ENCODE measurements at regions not wholly inside any gene's neighbourhood (a gene's known extent, or its start where the extent isn't known, plus 50 kb on each side); places are given as distances from the start of the nearest gene placed in this dataset.

GRCh38 chr4:158008551-158009218, 164.1 kb downstream of the GASK1B start:
- H2AK5ac ChIP-seq (ENCODE audit: low read length): no peak overlapping the region
- H4K8ac ChIP-seq (ENCODE audit: low read depth, low read length): peak overlapping the region; percentile 26
- H2BK5ac ChIP-seq (ENCODE audit: low read depth, low read length, poor library complexity): no peak overlapping the region
- H4K91ac ChIP-seq (ENCODE audit: low read depth, low read length): peak overlapping the region; percentile 30
- no peaks in the 10 kb centered on the region for H3K27me3 ChIP-seq (ENCODE audit: insufficient read depth, low read length)
- no peak overlapping the region for H3K4ac ChIP-seq (ENCODE audit: low read depth, low read length)
- H2BK120ac ChIP-seq (ENCODE audit: insufficient read depth, low read length, poor library complexity): peak overlapping the region; percentile 75
- WGBS (ENCODE audit: extremely low coverage, insufficient coverage, insufficient read length): no CpG with 5 or more reads among the region's 6 CpGs
- H3K27ac ChIP-seq (ENCODE audit: low read depth, low read length): peak overlapping the region; percentile 8
- H3K14ac ChIP-seq (ENCODE audit: low read length): no peak overlapping the region
- H3K9ac ChIP-seq (ENCODE audit: low read length): no peak overlapping the region
- H3K4me1 ChIP-seq (ENCODE audit: control insufficient read depth in 1 of 2, insufficient read depth in 2 of 2, low read length in 2 of 2): peaks cover 0 to 6% of the 10 kb centered on the region in 2 experiments
- H4K12ac ChIP-seq (ENCODE audit: low read depth, low read length): no peak overlapping the region
- no peak overlapping the region for H3K18ac ChIP-seq (ENCODE audit: low read length)
- H3K4me2 ChIP-seq (ENCODE audit: low read length): no peak overlapping the region
- no peaks in the 10 kb centered on the region for H3K36me3 ChIP-seq (ENCODE audit: control insufficient read depth in 1 of 2, insufficient read depth in 2 of 2, low read length in 2 of 2)
- no peak overlapping the region for H3K23ac ChIP-seq (ENCODE audit: low read length)
- no peak overlapping the region for H2AFZ ChIP-seq (ENCODE audit: insufficient read depth, low read length, poor library complexity)
- peak overlapping the region; percentile 88 for H2BK12ac ChIP-seq (ENCODE audit: low read length)
- H3K79me2 ChIP-seq (ENCODE audit: control insufficient read depth, insufficient read depth, low read length, poor library complexity): peaks cover 2% of the 10 kb centered on the region
- H3K4me3 ChIP-seq (ENCODE audit: low read depth, low read length): no peak overlapping the region
- no peak for DNase-seq
- peaks cover 16% of the 10 kb centered on the region for H3K79me1 ChIP-seq (ENCODE audit: low read length)
- H3K9me3 ChIP-seq (ENCODE audit: insufficient read depth, low read depth, low read length): no peaks in the 10 kb centered on the region

- H3K4ac ChIP-seq (ENCODE audit: low read depth, low read length): no peak overlapping the region
- WGBS (ENCODE audit: extremely low coverage, insufficient coverage, insufficient read length): no CpG with 5 or more reads among the region's 3 CpGs
These were observed 165.3 kb downstream of the GASK1B start for GRCh38 chr4:158007566-158007965.

GRCh38 chr4:158006990-158007389, 165.8 kb downstream of the GASK1B start:
- H4K12ac ChIP-seq (ENCODE audit: low read depth, low read length): no peak overlapping the region
- H4K8ac ChIP-seq (ENCODE audit: low read depth, low read length): no peak overlapping the region
- H3K4ac ChIP-seq (ENCODE audit: low read depth, low read length): no peak overlapping the region
- H2BK120ac ChIP-seq (ENCODE audit: insufficient read depth, low read length, poor library complexity): no peak overlapping the region
- no peak overlapping the region for H3K9ac ChIP-seq (ENCODE audit: low read length)
- peaks cover 2% of the 10 kb centered on the region for H3K79me2 ChIP-seq (ENCODE audit: control insufficient read depth, insufficient read depth, low read length, poor library complexity)
- H3K4me3 ChIP-seq (ENCODE audit: low read depth, low read length): no peak overlapping the region
- no peak overlapping the region for H3K23ac ChIP-seq (ENCODE audit: low read length)
- no peak overlapping the region for H2BK12ac ChIP-seq (ENCODE audit: low read length)
- H3K4me1 ChIP-seq (ENCODE audit: control insufficient read depth in 1 of 2, insufficient read depth in 2 of 2, low read length in 2 of 2): peaks cover 0 to 7% of the 10 kb centered on the region in 2 experiments
- peak in 1 of 2 donors; percentile 26 for DNase-seq
- peaks cover 16% of the 10 kb centered on the region for H3K79me1 ChIP-seq (ENCODE audit: low read length)
- H3K14ac ChIP-seq (ENCODE audit: low read length): no peak overlapping the region
- H2AFZ ChIP-seq (ENCODE audit: insufficient read depth, low read length, poor library complexity): no peak overlapping the region
- no peak overlapping the region for H4K91ac ChIP-seq (ENCODE audit: low read depth, low read length)
- H3K27ac ChIP-seq (ENCODE audit: low read depth, low read length): no peak overlapping the region
- H3K9me3 ChIP-seq (ENCODE audit: insufficient read depth, low read depth, low read length): no peaks in the 10 kb centered on the region
- no peak overlapping the region for H3K4me2 ChIP-seq (ENCODE audit: low read length)
- no peak overlapping the region for H2AK5ac ChIP-seq (ENCODE audit: low read length)
- H3K18ac ChIP-seq (ENCODE audit: low read length): no peak overlapping the region
- no peaks in the 10 kb centered on the region for H3K27me3 ChIP-seq (ENCODE audit: insufficient read depth, low read length)
- H3K36me3 ChIP-seq (ENCODE audit: control insufficient read depth in 1 of 2, insufficient read depth in 2 of 2, low read length in 2 of 2): no peaks in the 10 kb centered on the region
- no peak overlapping the region for H2BK5ac ChIP-seq (ENCODE audit: low read depth, low read length, poor library complexity)

More at GRCh38 chr4:158007566-158007965, 165.3 kb downstream of the GASK1B start:
- Histone ChIP-seq H3K27ac (ENCODE audit: low read depth, low read length) (no peak overlapping the region), H3K23ac (ENCODE audit: low read length) (no peak overlapping the region), H2BK12ac (ENCODE audit: low read length) (peak overlapping the region; percentile 91), H3K79me2 (ENCODE audit: control insufficient read depth, insufficient read depth, low read length, poor library complexity) (peaks cover 2% of the 10 kb centered on the region), H3K9me3 (ENCODE audit: insufficient read depth, low read depth, low read length) (no peaks in the 10 kb centered on the region), H3K27me3 (ENCODE audit: insufficient read depth, low read length) (no peaks in the 10 kb centered on the region), H4K8ac (ENCODE audit: low read depth, low read length) (no peak overlapping the region), H2AK5ac (ENCODE audit: low read length) (no peak overlapping the region), H3K79me1 (ENCODE audit: low read length) (peaks cover 16% of the 10 kb centered on the region), H2AFZ (ENCODE audit: insufficient read depth, low read length, poor library complexity) (no peak overlapping the region), H2BK5ac (ENCODE audit: low read depth, low read length, poor library complexity) (no peak overlapping the region), H3K18ac (ENCODE audit: low read length) (no peak overlapping the region), H4K12ac (ENCODE audit: low read depth, low read length) (no peak overlapping the region), H3K4me2 (ENCODE audit: low read length) (no peak overlapping the region), H4K91ac (ENCODE audit: low read depth, low read length) (peak overlapping the region; percentile 26), H3K4me3 (ENCODE audit: low read depth, low read length) (no peak overlapping the region), H3K36me3 (ENCODE audit: control insufficient read depth in 1 of 2, insufficient read depth in 2 of 2, low read length in 2 of 2) (no peaks in the 10 kb centered on the region), H3K9ac (ENCODE audit: low read length) (no peak overlapping the region), H3K14ac (ENCODE audit: low read length) (no peak overlapping the region), H3K4me1 (ENCODE audit: control insufficient read depth in 1 of 2, insufficient read depth in 2 of 2, low read length in 2 of 2) (peaks cover 0 to 6% of the 10 kb centered on the region in 2 experiments), H2BK120ac (ENCODE audit: insufficient read depth, low read length, poor library complexity) (no peak overlapping the region)
- DNase-seq: no peak

- Histone ChIP-seq H2BK12ac (ENCODE audit: low read length) (peak overlapping the region; percentile 17), H3K4me1 (ENCODE audit: control insufficient read depth in 1 of 2, insufficient read depth in 2 of 2, low read length in 2 of 2) (peaks cover 0 to 5% of the 10 kb centered on the region in 2 experiments)
These were observed 167.8 kb downstream of the GASK1B start for GRCh38 chr4:158005021-158005420.

More at GRCh38 chr4:158005021-158005420, 167.8 kb downstream of the GASK1B start:
- H3K27me3 ChIP-seq (ENCODE audit: insufficient read depth, low read length): no peaks in the 10 kb centered on the region
- WGBS (ENCODE audit: extremely low coverage, insufficient coverage, insufficient read length): no CpG with 5 or more reads among the region's 2 CpGs
- H3K9ac ChIP-seq (ENCODE audit: low read length): no peak overlapping the region
- no peak overlapping the region for H3K27ac ChIP-seq (ENCODE audit: low read depth, low read length)
- H4K8ac ChIP-seq (ENCODE audit: low read depth, low read length): peak overlapping the region; percentile 11
- no peak overlapping the region for H3K14ac ChIP-seq (ENCODE audit: low read length)
- no peak overlapping the region for H2BK5ac ChIP-seq (ENCODE audit: low read depth, low read length, poor library complexity)
- H3K4me2 ChIP-seq (ENCODE audit: low read length): no peak overlapping the region
- no peak overlapping the region for H2AFZ ChIP-seq (ENCODE audit: insufficient read depth, low read length, poor library complexity)
- H3K23ac ChIP-seq (ENCODE audit: low read length): no peak overlapping the region
- no peak overlapping the region for H4K91ac ChIP-seq (ENCODE audit: low read depth, low read length)
- no peaks in the 10 kb centered on the region for H3K36me3 ChIP-seq (ENCODE audit: control insufficient read depth in 1 of 2, insufficient read depth in 2 of 2, low read length in 2 of 2)
- peaks cover 12% of the 10 kb centered on the region for H3K79me1 ChIP-seq (ENCODE audit: low read length)
- no peak overlapping the region for H3K18ac ChIP-seq (ENCODE audit: low read length)
- H2AK5ac ChIP-seq (ENCODE audit: low read length): peak overlapping the region; percentile 10
- H3K79me2 ChIP-seq (ENCODE audit: control insufficient read depth, insufficient read depth, low read length, poor library complexity): peaks cover 2% of the 10 kb centered on the region
- DNase-seq: no peak
- no peak overlapping the region for H3K4ac ChIP-seq (ENCODE audit: low read depth, low read length)
- H3K9me3 ChIP-seq (ENCODE audit: insufficient read depth, low read depth, low read length): no peaks in the 10 kb centered on the region
- peak overlapping the region; percentile 7 for H2BK120ac ChIP-seq (ENCODE audit: insufficient read depth, low read length, poor library complexity)
- H3K4me3 ChIP-seq (ENCODE audit: low read depth, low read length): no peak overlapping the region
- H4K12ac ChIP-seq (ENCODE audit: low read depth, low read length): no peak overlapping the region

Data from trophoblast cell (in vitro differentiated cells and primary cell).